ENCODE measurements at regions not wholly inside any gene's neighbourhood (a gene's known extent, or its start where the extent isn't known, plus 50 kb on each side); places are given as distances from the start of the nearest gene placed in this dataset.

DNA sequence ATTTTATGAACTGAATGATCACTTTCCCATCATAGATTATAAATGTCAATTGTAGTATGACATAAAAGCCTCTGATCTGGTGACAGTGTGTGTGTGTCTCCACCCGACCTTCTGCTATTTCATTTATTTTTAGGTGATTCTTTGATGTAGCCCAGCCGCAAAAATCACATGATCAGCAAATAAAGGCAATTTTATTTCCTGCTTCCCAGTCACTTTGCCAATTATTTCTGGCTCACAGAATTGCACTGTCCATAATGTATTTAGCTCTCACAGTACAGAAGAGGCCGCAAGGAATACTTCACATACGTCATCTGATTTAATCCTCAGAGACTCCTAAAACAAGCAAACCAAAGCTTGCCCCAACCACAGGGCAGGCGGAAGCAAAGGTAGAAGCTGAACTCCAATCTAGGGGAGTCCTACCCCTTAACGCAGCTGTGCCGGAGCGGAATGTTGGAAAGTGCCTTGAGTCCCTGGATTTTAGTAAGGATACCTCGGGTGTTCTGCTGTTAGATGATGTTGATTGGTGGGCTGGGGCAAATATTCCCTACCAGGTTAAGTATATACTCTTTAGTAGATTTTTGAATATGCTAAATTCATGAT lies 384.0 kb upstream of the IRX4 start:
- no peak for DNase-seq (ENCODE audit: low read depth)

DNA sequence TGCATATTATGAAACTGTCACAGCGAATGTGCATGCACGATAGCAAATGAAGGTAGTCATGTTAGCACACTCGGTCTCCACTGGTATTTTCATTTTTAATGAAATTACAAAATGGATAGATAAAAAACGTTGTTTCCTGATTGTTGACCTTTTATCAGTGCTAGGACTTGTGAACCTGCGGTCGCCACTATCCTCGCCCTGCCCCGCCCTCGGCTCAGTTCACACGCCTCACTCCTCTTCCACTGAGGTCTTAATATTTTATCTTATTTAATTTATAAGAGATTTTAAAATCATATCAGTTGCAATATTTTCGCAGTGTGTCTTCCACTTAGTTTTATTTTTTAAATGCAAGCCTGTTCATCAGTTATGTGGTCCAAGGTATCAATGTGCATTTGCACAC lies 382.6 kb upstream of the IRX4 start:
- DNase-seq (ENCODE audit: low read depth) = no peak

DNA sequence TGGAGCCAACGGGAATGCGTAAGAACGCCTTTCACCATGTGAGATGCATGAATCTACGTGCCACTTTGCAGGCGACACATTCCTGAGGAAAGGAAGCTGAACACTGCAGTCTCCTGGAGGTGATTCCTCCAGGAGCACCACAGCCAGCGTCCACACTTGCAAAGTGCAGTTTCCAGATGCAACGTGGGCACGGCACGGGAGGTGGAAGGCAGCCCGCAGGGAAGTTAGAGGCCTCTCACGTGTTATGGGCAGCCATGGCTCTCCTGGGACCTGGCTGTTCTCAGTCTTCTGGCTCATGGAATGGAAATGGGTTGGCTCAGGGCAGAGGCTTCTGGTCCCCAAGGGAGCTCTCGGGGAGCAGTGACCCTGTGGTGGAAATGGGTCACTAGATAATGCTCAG lies 381.0 kb upstream of the IRX4 start:
- DNase-seq (ENCODE audit: low read depth) = no peak

- DNase-seq (ENCODE audit: low read depth) = no peak
Observed at GRCh38 chr5:2262620-2263019, 379.9 kb upstream of the IRX4 start.

GRCh38 chr5:2261004-2261703 lies 378.4 kb upstream of the IRX4 start:
- no peak for DNase-seq (ENCODE audit: low read depth)

DNA sequence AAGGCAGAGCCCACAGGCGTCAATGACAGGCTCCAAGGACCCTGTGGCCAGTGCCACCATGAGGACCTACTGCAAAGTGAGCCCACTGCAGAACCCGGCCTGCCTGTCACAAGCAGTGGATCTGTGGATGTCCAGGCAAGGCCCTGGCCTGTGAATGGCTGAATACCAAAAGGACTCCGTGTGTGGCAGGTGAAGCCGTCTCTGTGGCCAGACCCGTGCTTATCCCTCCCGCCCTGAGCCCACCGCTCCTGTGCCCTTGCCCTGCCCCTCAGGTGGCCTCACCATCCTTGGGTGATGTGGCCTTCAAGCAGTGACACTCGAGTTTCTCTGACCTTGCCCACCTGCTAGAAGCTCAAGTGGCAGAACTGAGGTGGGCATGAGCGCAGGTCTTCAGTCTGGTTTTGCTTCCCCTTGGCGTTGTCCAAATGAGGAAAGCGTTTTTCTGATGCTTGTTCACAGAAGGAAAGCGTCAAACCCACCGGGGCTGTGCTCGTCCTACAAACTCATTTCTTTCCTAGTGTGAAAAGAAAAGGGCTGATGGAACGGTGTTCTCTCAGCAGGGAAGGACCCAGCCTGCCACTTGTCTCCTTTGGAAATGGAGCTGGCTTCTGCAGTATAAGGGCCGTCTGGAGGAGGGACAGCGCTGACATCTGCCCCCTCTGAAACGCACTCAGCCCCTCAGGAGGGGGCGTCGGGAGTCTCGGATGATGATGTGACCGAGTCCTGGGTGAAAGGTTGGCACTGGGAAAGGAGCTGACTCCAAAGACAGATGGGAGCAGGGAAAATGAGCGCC lies 377.7 kb upstream of the IRX4 start:
- DNase-seq (ENCODE audit: low read depth) = no peak

DNA sequence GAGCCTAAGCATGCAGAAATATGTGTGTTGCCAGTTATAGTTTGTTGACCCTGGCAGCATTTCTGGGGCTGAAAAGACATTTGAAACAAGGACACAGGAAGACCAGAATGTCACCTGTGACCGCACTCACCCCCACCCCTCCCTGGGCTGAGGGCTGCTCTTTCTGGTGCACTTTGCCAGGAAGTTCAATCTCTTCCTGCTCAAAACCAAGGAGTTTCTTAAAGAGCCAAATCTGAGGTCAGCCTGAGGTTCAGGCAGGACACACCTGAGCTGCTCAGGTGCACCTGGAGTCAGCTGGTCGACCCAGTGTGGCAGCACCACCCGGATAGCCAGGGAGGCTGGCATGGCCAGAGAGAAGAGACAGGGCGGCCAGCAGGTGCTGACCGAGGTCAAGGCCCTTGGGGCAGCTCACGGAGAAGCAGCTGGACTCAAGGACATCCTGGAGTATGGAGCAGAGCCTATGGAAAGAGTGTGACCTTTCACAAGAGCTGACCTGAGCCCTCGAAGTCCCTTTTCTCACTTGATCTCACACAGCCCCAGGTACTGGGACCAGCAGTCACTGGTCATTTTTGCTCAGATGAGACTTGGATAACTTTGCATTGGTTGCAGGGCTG lies 376.9 kb upstream of the IRX4 start:
- no peak for DNase-seq (ENCODE audit: low read depth)

- no peak for DNase-seq (ENCODE audit: low read depth)
Observed at GRCh38 chr5:2258861-2259260, 376.1 kb upstream of the IRX4 start.

- no peak for DNase-seq (ENCODE audit: low read depth)
Observed at GRCh38 chr5:2257326-2258244, 374.9 kb upstream of the IRX4 start.

DNA sequence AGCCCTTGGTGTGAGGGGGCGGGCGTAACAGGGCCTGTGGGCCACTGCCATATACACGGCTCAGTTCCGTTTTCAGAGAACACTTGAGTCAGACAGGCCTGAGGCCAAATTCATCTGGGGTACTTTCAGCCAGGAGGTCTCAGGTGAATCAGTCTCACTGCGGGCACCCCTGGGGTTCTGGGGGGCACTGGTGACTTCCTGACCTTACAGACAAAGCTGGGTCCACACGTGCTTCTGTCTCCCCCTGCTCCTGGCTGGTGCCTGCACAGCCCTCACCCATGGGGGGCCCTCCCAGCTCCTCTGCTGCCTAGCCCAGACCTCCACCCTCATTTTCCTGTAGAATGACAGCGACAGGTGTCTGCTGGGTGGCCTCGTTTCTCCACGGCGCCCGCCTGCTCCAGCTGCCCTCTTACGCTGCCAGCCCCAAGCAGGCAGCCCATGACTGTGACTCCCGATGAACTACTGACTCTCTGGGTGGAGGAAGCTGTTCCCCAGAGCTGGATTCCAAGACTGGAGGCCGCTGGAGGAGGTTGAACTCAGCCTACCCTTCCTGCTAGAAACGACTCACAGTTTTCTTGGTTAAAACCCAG lies 374.1 kb upstream of the IRX4 start:
- no peak for DNase-seq (ENCODE audit: low read depth)

DNA sequence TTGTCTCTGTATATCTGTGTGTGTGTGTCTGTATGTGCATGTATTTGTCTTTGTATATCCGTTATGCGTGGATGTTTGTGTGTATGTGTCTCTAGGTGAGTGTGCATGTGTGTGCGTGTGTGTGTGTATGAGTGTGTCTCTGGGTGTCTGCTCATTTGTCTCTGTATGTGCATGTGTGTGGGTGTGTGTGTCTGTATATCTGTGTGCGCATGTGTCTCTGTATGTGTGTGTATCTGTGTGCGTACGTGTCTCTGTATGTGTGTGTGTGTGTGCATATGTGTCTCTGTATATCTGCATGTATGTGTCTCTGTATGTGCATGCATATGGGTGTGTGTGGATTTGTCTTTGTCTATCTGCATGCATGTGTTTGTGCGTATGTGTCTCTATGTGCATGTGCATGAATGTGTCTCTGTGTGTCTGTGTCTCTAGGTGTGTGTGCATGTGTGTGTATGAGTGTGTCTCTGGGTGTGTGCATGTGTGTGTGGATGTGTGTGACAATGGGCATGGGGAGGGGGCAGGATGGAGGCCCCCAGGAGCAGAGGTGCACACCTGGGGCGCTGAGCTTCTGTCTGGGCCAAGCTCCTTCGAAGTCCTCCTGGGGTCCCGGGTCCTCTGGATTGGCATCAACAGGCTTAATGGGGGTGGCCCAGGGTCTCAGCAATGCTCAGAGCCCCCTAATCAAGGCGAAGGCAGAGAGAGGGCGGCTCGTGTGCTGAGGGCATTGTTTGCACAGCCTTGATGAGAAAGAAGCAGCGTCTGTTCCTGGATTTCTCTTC lies 373.4 kb upstream of the IRX4 start:
- DNase-seq (ENCODE audit: low read depth) = no peak

DNA sequence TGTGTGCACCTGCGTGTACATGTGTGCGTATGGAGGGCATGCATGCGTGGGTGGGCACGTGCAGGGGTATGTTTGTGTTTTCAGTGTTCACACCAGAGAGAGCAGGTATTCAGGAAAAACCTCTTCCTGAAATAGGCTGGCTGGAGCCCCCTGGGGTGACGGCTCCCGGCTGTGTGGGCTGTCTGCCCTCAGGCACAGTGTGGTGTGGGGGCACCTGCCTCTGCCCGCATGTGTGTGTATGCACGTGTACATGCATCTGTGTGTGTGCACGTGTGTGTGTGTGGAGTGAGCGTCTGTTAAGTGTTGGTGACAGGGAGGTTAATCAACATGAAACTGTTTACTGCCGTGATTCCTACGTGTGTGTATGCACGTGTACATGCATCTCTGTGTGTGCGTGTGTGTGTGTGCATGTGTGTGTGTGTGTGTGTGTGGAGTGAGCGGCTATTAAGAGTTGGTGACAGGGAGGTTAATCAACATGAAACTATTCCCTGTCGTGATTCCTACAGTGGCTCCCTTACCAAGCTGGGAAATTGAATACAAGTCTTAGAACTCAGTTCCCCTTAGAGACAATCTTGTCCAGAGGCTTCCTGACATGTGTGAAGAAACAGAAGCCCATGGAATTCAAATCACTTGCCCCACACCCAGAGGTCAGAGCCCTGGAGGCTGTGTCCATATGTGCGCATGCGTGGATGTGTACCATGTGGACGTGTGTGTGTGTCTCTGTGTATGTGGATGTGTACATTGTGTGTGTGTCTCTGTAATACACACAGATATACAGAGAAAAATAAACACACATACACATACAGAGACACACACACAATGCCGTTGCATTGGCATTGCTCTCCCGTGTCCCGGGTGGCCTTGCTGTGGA lies 372.4 kb upstream of the IRX4 start:
- DNase-seq (ENCODE audit: low read depth) = no peak

GRCh38 chr5:2254406-2254805 lies 371.7 kb upstream of the IRX4 start:
- no peak for DNase-seq (ENCODE audit: low read depth)

GRCh38 chr5:2253040-2253975 lies 370.6 kb upstream of the IRX4 start:
- no peak for DNase-seq (ENCODE audit: low read depth)

DNA sequence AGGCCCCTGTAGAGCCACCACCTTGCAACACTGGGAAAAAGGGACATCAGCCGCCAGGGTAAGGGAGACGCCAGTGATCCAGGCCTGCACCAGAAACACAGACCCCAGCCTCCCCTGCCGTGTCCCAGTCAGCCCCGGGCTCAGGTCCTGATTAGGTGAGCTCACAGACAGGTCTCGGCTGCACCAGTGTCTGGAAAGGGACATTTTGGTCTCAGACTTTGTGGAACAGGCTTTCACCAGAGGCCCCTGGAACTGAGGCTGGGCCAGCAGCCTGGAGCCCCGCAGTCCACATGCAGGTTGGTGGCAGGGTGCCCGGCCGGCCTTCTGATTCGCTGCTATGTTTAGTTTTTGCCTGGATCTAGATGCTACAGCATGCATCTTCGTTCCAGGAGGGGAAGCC lies 369.0 kb upstream of the IRX4 start:
- DNase-seq (ENCODE audit: low read depth) = no peak

DNA sequence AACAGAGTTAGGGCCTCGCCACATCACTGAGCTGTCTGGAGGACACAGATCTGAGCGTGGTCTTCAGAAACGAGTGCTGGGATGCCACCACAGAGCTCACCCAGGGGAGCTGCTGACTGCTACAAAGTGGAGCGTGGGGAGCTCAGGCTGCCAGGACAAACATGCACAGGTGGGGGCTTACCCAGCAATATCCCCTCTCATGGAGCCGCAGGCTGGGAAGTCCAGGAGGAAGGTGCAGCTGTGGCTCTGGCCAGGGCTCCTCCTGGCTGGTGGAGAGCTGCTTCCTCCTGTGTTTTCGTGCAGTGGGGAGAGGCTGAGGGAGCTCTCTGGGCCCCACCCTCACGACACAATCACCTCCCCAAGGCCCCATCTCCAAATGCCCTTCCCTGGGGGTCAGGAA lies 368.6 kb upstream of the IRX4 start:
- no peak for DNase-seq (ENCODE audit: low read depth)

- DNase-seq (ENCODE audit: low read depth) = no peak
Observed at GRCh38 chr5:2250365-2250950, 367.7 kb upstream of the IRX4 start.

GRCh38 chr5:2249442-2249841 lies 366.7 kb upstream of the IRX4 start:
- DNase-seq (ENCODE audit: low read depth) = no peak
